Loucy (cell line): ENCODE measurements at regions not wholly inside any gene's neighbourhood (a gene's known extent, or its start where the extent isn't known, plus 50 kb on each side); places are given as distances from the start of the nearest gene placed in this dataset.

ENCODE experiments used
- H2AFZ ChIP-seq: fragments of 200-600 bp; sonication (generic); 2 replicates; pipeline ENCODE4 v1.6.0; 2016; ENCODE audit warnings: antibody characterized with exemption, mild to moderate bottlenecking, low read length, moderate library complexity
- H3F3A ChIP-seq: fragments of 200-600 bp; 2 replicates; pipeline ENCODE4 v1.6.0; 2016; ENCODE audit warnings: antibody characterized with exemption, low read depth, mild to moderate bottlenecking
- H3K27me3 ChIP-seq: fragments of 200-600 bp; sonication (generic); 2 replicates; pipeline ENCODE4 v1.6.1; 2014; ENCODE audit warnings: low read length, mild to moderate bottlenecking; ENCODE audit not compliant: insufficient read depth, poor library complexity, severe bottlenecking
- H3K36me3 ChIP-seq: fragments of 200-600 bp; sonication (generic); 2 replicates; pipeline ENCODE4 v1.6.1; 2016; ENCODE audit warnings: low read length; ENCODE audit not compliant: insufficient read depth
- H3K4me1 ChIP-seq: fragments of 200-600 bp; sonication (generic); 2 replicates; pipeline ENCODE4 v1.5.1; 2014; ENCODE audit warnings: low read length, mild to moderate bottlenecking; ENCODE audit not compliant: insufficient read depth, poor library complexity, severe bottlenecking
- H3K4me2 ChIP-seq: fragments of 200-600 bp; sonication (generic); 2 replicates; pipeline ENCODE4 v1.6.0; 2014; ENCODE audit warnings: antibody characterized with exemption, low read length, low read depth, mild to moderate bottlenecking; ENCODE audit not compliant: poor library complexity, severe bottlenecking
- H3K4me3 ChIP-seq: fragments of 200-600 bp; sonication (generic); 2 replicates; pipeline ENCODE4 v1.5.1; 2014; ENCODE audit warnings: low read length, mild to moderate bottlenecking, mixed read lengths; ENCODE audit not compliant: poor library complexity, severe bottlenecking
- H3K79me2 ChIP-seq: fragments of 200-600 bp; sonication (generic); 2 replicates; pipeline ENCODE4 v1.6.1; 2014; ENCODE audit warnings: low read length; ENCODE audit not compliant: insufficient read depth
- H3K9ac ChIP-seq: fragments of 200-600 bp; sonication (generic); 2 replicates; pipeline ENCODE4 v1.6.0; 2014; ENCODE audit warnings: mild to moderate bottlenecking, low read depth, low read length, moderate library complexity; ENCODE audit not compliant: poor library complexity, severe bottlenecking
- H3K9me2 ChIP-seq: fragments of 200-600 bp; sonication (generic); replicated peaks from 2 replicates; pipeline ENCODE4 v1.6.1; 2016; ENCODE audit warnings: low read depth, low read length, mixed read lengths
- H3K9me3 ChIP-seq: fragments of 200-600 bp; sonication (generic); 2 replicates; pipeline ENCODE4 v1.6.1; 2014; ENCODE audit warnings: mild to moderate bottlenecking, antibody characterized with exemption, low read length, low read depth; ENCODE audit not compliant: insufficient read depth
- H4K20me1 ChIP-seq: fragments of 200-600 bp; sonication (generic); 2 replicates; pipeline ENCODE4 v1.6.0; 2014; ENCODE audit warnings: antibody characterized with exemption, low read length, mild to moderate bottlenecking; ENCODE audit not compliant: insufficient read depth, poor library complexity, severe bottlenecking
- CTCF ChIP-seq: fragments of 200-600 bp; sonication (generic); conservative IDR thresholded peaks from 2 replicates; pipeline ENCODE4 v1.5.1; 2014; ENCODE audit warnings: mild to moderate bottlenecking, antibody characterized with exemption, low read length
- EZH2phosphoT487 ChIP-seq: fragments of 200-600 bp; IDR thresholded peaks from 2 replicates; pipeline ENCODE4 v1.6.1; 2018; ENCODE audit warnings: antibody characterized with exemption, mild to moderate bottlenecking, moderate library complexity, borderline replicate concordance

- Histone ChIP-seq H3K4me1 (peaks cover 23% of the 10 kb centered on the region), H3K9me2 (no peaks in the 10 kb centered on the region), H3K4me2 (peak overlapping the region; percentile 63), H3F3A (no peaks in the 10 kb centered on the region), H4K20me1 (no peaks in the 10 kb centered on the region), H3K79me2 (no peaks in the 10 kb centered on the region), H3K9ac (peak overlapping the region; percentile 35), H3K9me3 (peaks cover 10% of the 10 kb centered on the region), H2AFZ (peak overlapping the region; percentile 19), H3K27me3 (no peaks in the 10 kb centered on the region), H3K4me3 (peak overlapping the region; percentile 24), H3K36me3 (no peaks in the 10 kb centered on the region)
- no peak for TF ChIP-seq EZH2phosphoT487
- no peak for TF ChIP-seq CTCF
Measured at GRCh38 chr3:194536871-194537637, 50.3 kb upstream of the ATP13A3 start.
